Left lung (tissue), 4 donors: ENCODE measurements at regions not wholly inside any gene's neighbourhood (a gene's known extent, or its start where the extent isn't known, plus 50 kb on each side); places are given as distances from the start of the nearest gene placed in this dataset.

Experiments
- ATAC-seq: fragments of 200-7000 bp; cut with Tn5 transposase; one replicate; pipeline ENCODE4 v1.9.1; 2020; ENCODE audit warnings: moderate library complexity
- DNase-seq, 4 donors: peaks; one replicate each; pipeline ENCODE4 v3.0.0-alpha.2; 2013 to 2020
- H3K27ac ChIP-seq, 2 donors: fragments of 200-600 bp; sonication (generic) in 1 of 2; one replicate each; pipeline versions ENCODE4 v1.5.0 to v1.8.0; 2020 to 2021
- H3K27me3 ChIP-seq, 2 donors: fragments of 200-600 bp; sonication (generic) in 1 of 2; one replicate each; pipeline versions ENCODE4 v1.5.0 to v1.8.0; 2020 to 2021
- H3K36me3 ChIP-seq, 2 donors: fragments of 200-600 bp; sonication (generic) in 1 of 2; one replicate each; pipeline versions ENCODE4 v1.5.0 to v1.8.0; 2020 to 2021
- H3K4me1 ChIP-seq, 2 donors: fragments of 200-600 bp; one replicate each; pipeline ENCODE4 v1.8.0; 2021
- H3K4me3 ChIP-seq, 2 donors: fragments of 200-600 bp; sonication (generic) in 1 of 2; one replicate each; pipeline versions ENCODE4 v1.5.0 to v1.8.0; 2020 to 2021; ENCODE audit warnings: mild to moderate bottlenecking in 1 of 2
- H3K9me3 ChIP-seq, 2 donors: fragments of 200-600 bp; sonication (generic) in 1 of 2; one replicate each; pipeline versions ENCODE4 v1.5.0 to v1.8.0; 2020 to 2021
- CTCF ChIP-seq, 2 donors: fragments of 200-600 bp; sonication (generic) in 1 of 2; IDR thresholded peaks; one replicate each; pipeline versions ENCODE4 v1.5.0 to v1.8.0; 2021; ENCODE audit warnings: antibody characterized with exemption in 2 of 2
- intact Hi-C, 2 donors: fragments of 100-400 bp; cut with DNase I; formaldehyde crosslinking; loops; one replicate each; pipeline versions ENCODE4 v1.11.2 to v1.14.2; 2022
- donor health status: DM: no; HTN: yes; CAD: no.
- donor health status: DM: no; HTN: no; CAD: no.

- ATAC-seq (no peak), DNase-seq (no peak)
- TF ChIP-seq CTCF (IDR thresholded peaks at IDR 0.05) = no peak
- H3K27me3 ChIP-seq = peaks cover 0 to 35% of the 10 kb centered on the region in 2 donors
- intact Hi-C loops = no loop called here
- no peak overlapping the region for H3K27ac ChIP-seq
- no peaks in the 10 kb centered on the region for H3K36me3 ChIP-seq
- H3K4me1 ChIP-seq = no peaks in the 10 kb centered on the region
- no peak overlapping the region for H3K4me3 ChIP-seq
- peaks cover 0 to 13% of the 10 kb centered on the region in 2 donors for H3K9me3 ChIP-seq
Observed at GRCh38 chr11:119843877-119844276, 114.9 kb upstream of the NECTIN1 start.

GRCh38 chr11:119842731-119843130 is 113.7 kb upstream of the NECTIN1 start:
- TF ChIP-seq CTCF (IDR thresholded peaks at IDR 0.05) = no peak
- peaks cover 0 to 38% of the 10 kb centered on the region in 2 donors for H3K27me3 ChIP-seq
- H3K4me3 ChIP-seq = no peak overlapping the region
- intact Hi-C loops = no loop called here
- no peaks in the 10 kb centered on the region for H3K36me3 ChIP-seq
- no peak for DNase-seq
- ATAC-seq = no peak
- no peaks in the 10 kb centered on the region for H3K4me1 ChIP-seq
- H3K9me3 ChIP-seq = peaks cover 0 to 13% of the 10 kb centered on the region in 2 donors
- no peak overlapping the region for H3K27ac ChIP-seq

GRCh38 chr11:119839476-119840133 is 110.6 kb upstream of the NECTIN1 start:
- Histone ChIP-seq H3K4me3 (no peak overlapping the region), H3K36me3 (no peaks in the 10 kb centered on the region), H3K27me3 (peaks cover 0 to 24% of the 10 kb centered on the region in 2 donors), H3K9me3 (no peaks in the 10 kb centered on the region), H3K27ac (no peak overlapping the region), H3K4me1 (no peaks in the 10 kb centered on the region)
- DNase-seq (no peak), ATAC-seq (no peak)
- intact Hi-C loops = no loop called here
- no peak for TF ChIP-seq CTCF (IDR thresholded peaks at IDR 0.05)

GRCh38 chr11:119835753-119836152 is 106.8 kb upstream of the NECTIN1 start:
- intact Hi-C loops = no loop called here
- no peak for ATAC-seq

More at GRCh38 chr11:119835753-119836152, 106.8 kb upstream of the NECTIN1 start:
- Histone ChIP-seq H3K9me3 (no peaks in the 10 kb centered on the region), H3K4me3 (no peak overlapping the region), H3K36me3 (no peaks in the 10 kb centered on the region), H3K27me3 (peaks cover 0 to 43% of the 10 kb centered on the region in 2 donors), H3K27ac (no peak overlapping the region), H3K4me1 (no peaks in the 10 kb centered on the region)
- no peak for TF ChIP-seq CTCF (IDR thresholded peaks at IDR 0.05)
- no peak for DNase-seq
